ENCODE measurements at regions not wholly inside any gene's neighbourhood (a gene's known extent, or its start where the extent isn't known, plus 50 kb on each side); places are given as distances from the start of the nearest gene placed in this dataset.

DNA sequence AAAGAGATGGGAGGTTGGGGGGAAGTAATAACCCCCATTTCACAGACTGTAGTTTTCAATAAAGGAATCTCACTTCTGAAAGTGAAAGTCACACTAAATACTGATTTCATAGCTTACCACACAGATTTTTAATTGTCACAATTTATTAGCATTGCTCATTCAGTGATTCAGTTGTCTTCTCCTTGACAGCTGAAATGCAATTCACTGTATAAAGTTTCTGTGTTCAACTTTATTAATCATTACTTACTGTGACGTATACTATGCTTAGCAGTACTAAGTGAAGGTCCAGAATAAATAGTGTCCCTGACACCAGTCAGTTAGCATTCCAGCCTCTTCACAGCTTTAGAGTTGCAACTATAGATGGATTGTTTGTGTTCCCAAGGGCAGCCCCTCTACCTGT lies 324.1 kb upstream of the CRIM1 start:
- Histone ChIP-seq H3K4me2 (ENCODE audit: low read depth, low read length, poor library complexity, severe bottlenecking) (no peak overlapping the region), H3K27me3 (ENCODE audit: low read length) (no peaks in the 10 kb centered on the region), H4K20me1 (ENCODE audit: low read depth, low read length) (no peaks in the 10 kb centered on the region), H3K4me3 (ENCODE audit: insufficient read depth, low read length, poor library complexity, severe bottlenecking) (no peak overlapping the region), H3K36me3 (ENCODE audit: low read length) (no peaks in the 10 kb centered on the region), H3F3A (ENCODE audit: insufficient read depth) (no peaks in the 10 kb centered on the region), H3K9ac (ENCODE audit: low read length) (no peak overlapping the region), H3K79me2 (ENCODE audit: insufficient read depth, low read length) (no peaks in the 10 kb centered on the region), H3K9me2 (replicated peaks; ENCODE audit: insufficient read depth, low read length) (no peaks in the 10 kb centered on the region), H2AFZ (ENCODE audit: low read depth, low read length, severe bottlenecking) (no peak overlapping the region), H3K9me3 (ENCODE audit: insufficient read depth, low read length) (no peaks in the 10 kb centered on the region), H3K27ac (ENCODE audit: low read depth, low read length) (no peak overlapping the region)
- no peak for TF ChIP-seq EZH2phosphoT487 (conservative IDR thresholded peaks at IDR 0.05; ENCODE audit: low read length)
- TF ChIP-seq, protein P1, sequence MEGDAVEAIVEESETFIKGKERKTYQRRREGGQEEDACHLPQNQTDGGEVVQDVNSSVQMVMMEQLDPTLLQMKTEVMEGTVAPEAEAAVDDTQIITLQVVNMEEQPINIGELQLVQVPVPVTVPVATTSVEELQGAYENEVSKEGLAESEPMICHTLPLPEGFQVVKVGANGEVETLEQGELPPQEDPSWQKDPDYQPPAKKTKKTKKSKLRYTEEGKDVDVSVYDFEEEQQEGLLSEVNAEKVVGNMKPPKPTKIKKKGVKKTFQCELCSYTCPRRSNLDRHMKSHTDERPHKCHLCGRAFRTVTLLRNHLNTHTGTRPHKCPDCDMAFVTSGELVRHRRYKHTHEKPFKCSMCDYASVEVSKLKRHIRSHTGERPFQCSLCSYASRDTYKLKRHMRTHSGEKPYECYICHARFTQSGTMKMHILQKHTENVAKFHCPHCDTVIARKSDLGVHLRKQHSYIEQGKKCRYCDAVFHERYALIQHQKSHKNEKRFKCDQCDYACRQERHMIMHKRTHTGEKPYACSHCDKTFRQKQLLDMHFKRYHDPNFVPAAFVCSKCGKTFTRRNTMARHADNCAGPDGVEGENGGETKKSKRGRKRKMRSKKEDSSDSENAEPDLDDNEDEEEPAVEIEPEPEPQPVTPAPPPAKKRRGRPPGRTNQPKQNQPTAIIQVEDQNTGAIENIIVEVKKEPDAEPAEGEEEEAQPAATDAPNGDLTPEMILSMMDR (IDR thresholded peaks at IDR 0.05; ENCODE audit: insufficient read depth, low read length, poor library complexity, severe bottlenecking): no peak

DNA sequence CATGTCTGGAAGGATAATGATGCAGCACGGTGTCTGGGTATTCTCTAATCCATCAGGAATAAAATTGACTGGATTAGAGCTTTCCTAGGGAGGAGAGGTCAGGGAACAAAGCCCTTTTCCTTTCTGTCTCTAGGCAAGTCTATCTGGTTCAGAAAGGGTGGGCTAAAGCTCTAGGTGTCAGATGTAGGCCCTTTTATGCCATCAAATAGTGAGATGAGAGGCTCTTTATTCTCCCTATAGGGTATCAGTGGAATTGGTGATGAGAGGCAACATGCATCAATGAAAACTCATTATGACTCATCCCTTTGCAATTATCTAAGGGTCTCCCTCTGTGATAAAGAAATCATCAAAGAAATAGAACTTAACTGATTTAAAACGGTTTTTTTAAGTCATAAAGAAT lies 328.0 kb upstream of the CRIM1 start:
- H4K20me1 ChIP-seq (ENCODE audit: low read depth, low read length): no peaks in the 10 kb centered on the region
- H3K36me3 ChIP-seq (ENCODE audit: low read length): no peaks in the 10 kb centered on the region
- no peak overlapping the region for H3K27ac ChIP-seq (ENCODE audit: low read depth, low read length)
- no peak overlapping the region for H3K9ac ChIP-seq (ENCODE audit: low read length)
- H3K4me2 ChIP-seq (ENCODE audit: low read depth, low read length, poor library complexity, severe bottlenecking): no peak overlapping the region
- no peaks in the 10 kb centered on the region for H3K27me3 ChIP-seq (ENCODE audit: low read length)
- no peaks in the 10 kb centered on the region for H3K9me3 ChIP-seq (ENCODE audit: insufficient read depth, low read length)
- TF ChIP-seq EZH2phosphoT487 (conservative IDR thresholded peaks at IDR 0.05; ENCODE audit: low read length): no peak
- TF ChIP-seq, protein P1 (IDR thresholded peaks at IDR 0.05; ENCODE audit: insufficient read depth, low read length, poor library complexity, severe bottlenecking): no peak
- H3K4me3 ChIP-seq (ENCODE audit: insufficient read depth, low read length, poor library complexity, severe bottlenecking): no peak overlapping the region
- H3F3A ChIP-seq (ENCODE audit: insufficient read depth): no peaks in the 10 kb centered on the region
- no peak overlapping the region for H2AFZ ChIP-seq (ENCODE audit: low read depth, low read length, severe bottlenecking)
- no peaks in the 10 kb centered on the region for H3K79me2 ChIP-seq (ENCODE audit: insufficient read depth, low read length)
- no peaks in the 10 kb centered on the region for H3K9me2 ChIP-seq (replicated peaks; ENCODE audit: insufficient read depth, low read length)

DNA sequence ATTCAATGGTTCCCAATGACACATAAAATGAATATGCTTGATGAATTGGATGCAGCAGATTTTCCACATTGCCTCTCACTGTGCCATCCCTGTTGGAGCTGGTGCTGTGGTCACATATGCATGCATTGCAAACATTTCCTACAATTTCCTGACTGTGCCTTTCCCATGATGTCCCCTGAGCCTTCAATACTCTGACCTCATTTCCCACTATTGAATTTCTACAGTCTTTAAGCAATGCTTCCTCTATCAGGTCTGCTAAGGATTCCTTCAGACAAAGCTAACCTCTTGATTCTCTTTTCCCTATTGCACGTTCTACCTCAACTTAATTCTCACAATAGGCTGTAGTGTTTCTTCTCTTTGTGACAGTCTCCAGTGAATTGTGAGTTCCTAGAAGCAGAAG lies 342.5 kb upstream of the CRIM1 start:
- H3K79me2 ChIP-seq (ENCODE audit: insufficient read depth, low read length): no peaks in the 10 kb centered on the region
- no peaks in the 10 kb centered on the region for H3F3A ChIP-seq (ENCODE audit: insufficient read depth)
- no peaks in the 10 kb centered on the region for H3K9me2 ChIP-seq (replicated peaks; ENCODE audit: insufficient read depth, low read length)
- no peak overlapping the region for H3K9ac ChIP-seq (ENCODE audit: low read length)
- TF ChIP-seq EZH2phosphoT487 (conservative IDR thresholded peaks at IDR 0.05; ENCODE audit: low read length): no peak
- TF ChIP-seq, protein P1 (IDR thresholded peaks at IDR 0.05; ENCODE audit: insufficient read depth, low read length, poor library complexity, severe bottlenecking): no peak
- no peaks in the 10 kb centered on the region for H3K27me3 ChIP-seq (ENCODE audit: low read length)
- H3K27ac ChIP-seq (ENCODE audit: low read depth, low read length): no peak overlapping the region
- no peaks in the 10 kb centered on the region for H3K36me3 ChIP-seq (ENCODE audit: low read length)
- no peak overlapping the region for H3K4me3 ChIP-seq (ENCODE audit: insufficient read depth, low read length, poor library complexity, severe bottlenecking)
- no peak overlapping the region for H3K4me2 ChIP-seq (ENCODE audit: low read depth, low read length, poor library complexity, severe bottlenecking)
- no peak overlapping the region for H2AFZ ChIP-seq (ENCODE audit: low read depth, low read length, severe bottlenecking)
- H3K9me3 ChIP-seq (ENCODE audit: insufficient read depth, low read length): no peaks in the 10 kb centered on the region
- H4K20me1 ChIP-seq (ENCODE audit: low read depth, low read length): no peaks in the 10 kb centered on the region

DNA sequence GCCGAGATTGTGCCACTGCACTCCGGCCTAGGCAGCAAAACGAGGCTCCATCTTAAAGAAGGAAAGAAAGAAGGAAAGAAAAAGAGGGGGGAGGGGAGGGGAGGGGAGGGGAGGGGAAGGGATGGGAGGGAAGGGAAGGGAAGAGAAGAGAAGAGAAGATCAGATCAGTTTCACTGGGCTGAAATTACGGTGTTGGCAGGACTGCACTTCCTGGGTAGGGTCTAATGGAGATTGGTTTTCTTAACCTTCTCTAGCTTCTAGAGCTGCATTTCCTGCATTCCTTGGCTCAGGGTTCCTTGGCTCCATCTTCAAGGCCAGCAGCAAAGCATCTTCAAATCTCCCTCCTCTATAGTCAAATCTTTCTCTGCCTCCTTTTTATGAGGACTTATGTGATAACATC lies 349.1 kb upstream of the CRIM1 start:
- Histone ChIP-seq H2AFZ (ENCODE audit: low read depth, low read length, severe bottlenecking) (no peak overlapping the region), H3K79me2 (ENCODE audit: insufficient read depth, low read length) (no peaks in the 10 kb centered on the region), H3K9me3 (ENCODE audit: insufficient read depth, low read length) (no peaks in the 10 kb centered on the region), H3K4me2 (ENCODE audit: low read depth, low read length, poor library complexity, severe bottlenecking) (no peak overlapping the region), H3K27ac (ENCODE audit: low read depth, low read length) (no peak overlapping the region), H3K9me2 (replicated peaks; ENCODE audit: insufficient read depth, low read length) (no peaks in the 10 kb centered on the region), H4K20me1 (ENCODE audit: low read depth, low read length) (no peaks in the 10 kb centered on the region), H3K36me3 (ENCODE audit: low read length) (no peaks in the 10 kb centered on the region), H3F3A (ENCODE audit: insufficient read depth) (no peaks in the 10 kb centered on the region), H3K9ac (ENCODE audit: low read length) (no peak overlapping the region), H3K4me3 (ENCODE audit: insufficient read depth, low read length, poor library complexity, severe bottlenecking) (no peak overlapping the region), H3K27me3 (ENCODE audit: low read length) (no peaks in the 10 kb centered on the region)
- TF ChIP-seq EZH2phosphoT487 (conservative IDR thresholded peaks at IDR 0.05; ENCODE audit: low read length): no peak
- TF ChIP-seq, protein P1 (IDR thresholded peaks at IDR 0.05; ENCODE audit: insufficient read depth, low read length, poor library complexity, severe bottlenecking): no peak

Data from SU-DHL-6 (cell line).